KBM-7 (cell line): ENCODE measurements at regions not wholly inside any gene's neighbourhood (a gene's known extent, or its start where the extent isn't known, plus 50 kb on each side); places are given as distances from the start of the nearest gene placed in this dataset.

Experiments used
- DNase-seq: peaks from one replicate; pipeline ENCODE4 v3.0.0-alpha.2; 2015
- in situ Hi-C: fragments of 300-500 bp; cut with MboI; formaldehyde crosslinking; loops from 2 replicates; pipeline ENCODE4 v1.14.3; 2020; ENCODE audit warnings: low sequenced_read_pairs, low pct_unique_long_range_greater_than_20kb, mixed read lengths

DNA sequence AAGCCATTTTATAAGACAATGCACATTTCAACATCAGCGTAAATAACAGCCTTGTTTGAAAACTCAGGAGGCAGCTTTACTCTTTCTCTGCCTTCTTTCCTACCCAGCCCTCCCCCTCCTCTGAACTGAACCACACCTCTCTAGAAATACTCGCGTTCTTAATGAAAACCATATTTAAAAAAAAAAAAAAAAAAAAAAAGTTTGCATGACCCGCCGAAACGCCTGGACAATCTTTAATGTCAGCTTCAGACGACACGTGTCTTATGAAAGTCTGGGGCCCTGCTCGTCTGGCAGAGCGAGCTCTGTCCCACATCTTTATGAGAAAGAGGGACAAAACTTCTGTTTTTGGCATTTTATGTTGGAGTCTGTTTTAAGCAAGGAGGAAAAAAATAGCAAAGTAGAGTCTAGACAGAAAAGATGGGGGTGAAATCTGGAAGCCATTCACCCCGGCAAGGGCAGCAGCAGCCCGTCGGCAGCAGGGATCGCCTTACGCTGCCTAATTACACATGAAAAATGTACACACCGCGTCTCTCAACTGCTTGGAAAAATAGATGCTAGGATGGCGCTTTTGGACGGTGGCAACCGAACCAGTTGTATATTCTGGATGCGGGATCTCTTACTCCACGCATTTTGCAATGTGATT, 130.4 kb upstream of the ETS2 start:
- no peak for DNase-seq
- in situ Hi-C loops, result no loop called here

DNA sequence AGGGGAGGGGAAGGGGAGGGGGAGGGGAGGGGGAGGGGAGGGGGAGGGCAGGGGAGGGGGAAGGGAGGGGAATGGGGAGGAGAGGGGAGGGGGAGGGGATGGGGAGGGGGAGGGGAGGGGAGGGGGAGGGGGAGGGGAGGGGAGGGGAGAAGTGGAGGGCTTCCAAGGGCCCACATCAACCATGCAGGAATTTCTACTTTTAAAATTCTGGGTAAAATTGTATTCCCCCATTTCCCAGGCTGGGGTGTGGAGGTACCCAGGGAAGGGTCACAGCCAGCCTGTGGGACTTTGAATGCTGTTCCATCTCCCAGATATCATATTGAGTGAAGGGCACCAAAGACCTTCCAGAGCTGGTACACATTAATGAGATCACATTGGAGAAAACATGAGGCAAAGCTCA, 126.9 kb upstream of the ETS2 start:
- DNase-seq, result no peak
- in situ Hi-C loops, result no loop called here

DNA sequence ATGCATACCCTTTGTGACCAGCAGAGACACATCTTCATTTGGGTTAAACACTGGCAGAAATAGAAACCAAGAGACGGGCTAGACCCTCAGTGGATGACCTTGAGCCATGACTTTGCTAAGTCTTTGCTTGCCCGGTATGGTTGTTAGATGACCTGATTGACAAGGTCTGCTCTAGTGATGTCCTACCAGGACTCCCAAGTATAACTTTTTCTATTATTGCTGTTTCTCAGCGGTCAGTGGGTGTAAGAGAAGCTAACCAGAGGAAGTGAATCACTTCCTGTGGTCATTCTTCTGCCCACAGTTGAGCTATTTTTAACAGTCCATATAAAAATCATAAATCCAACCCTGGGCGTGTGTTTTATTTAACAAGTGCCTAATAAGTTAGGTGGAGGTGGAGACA, 126.2 kb upstream of the ETS2 start:
- in situ Hi-C loops, result no loop called here
- no peak for DNase-seq

DNA sequence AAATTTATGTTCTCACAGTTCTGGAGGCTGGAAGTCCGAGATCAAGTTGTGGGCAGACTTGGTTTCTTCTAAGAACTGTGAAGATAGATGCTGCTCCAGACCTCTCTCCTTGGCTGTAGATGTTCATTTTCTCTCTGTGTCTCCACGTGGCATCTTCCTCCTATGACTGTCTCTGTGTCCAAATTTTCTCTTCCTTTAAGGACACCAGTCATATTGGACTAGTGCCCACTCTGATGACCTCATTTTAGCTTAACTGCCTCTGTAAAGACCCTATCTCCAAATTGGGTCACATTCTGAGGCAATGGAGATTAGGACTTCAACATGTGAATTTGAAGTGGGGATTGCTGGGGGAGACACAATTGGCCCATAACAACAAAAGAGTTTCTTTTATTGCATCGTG, 125.3 kb upstream of the ETS2 start:
- DNase-seq, result no peak
- in situ Hi-C loops, result no loop called here

DNA sequence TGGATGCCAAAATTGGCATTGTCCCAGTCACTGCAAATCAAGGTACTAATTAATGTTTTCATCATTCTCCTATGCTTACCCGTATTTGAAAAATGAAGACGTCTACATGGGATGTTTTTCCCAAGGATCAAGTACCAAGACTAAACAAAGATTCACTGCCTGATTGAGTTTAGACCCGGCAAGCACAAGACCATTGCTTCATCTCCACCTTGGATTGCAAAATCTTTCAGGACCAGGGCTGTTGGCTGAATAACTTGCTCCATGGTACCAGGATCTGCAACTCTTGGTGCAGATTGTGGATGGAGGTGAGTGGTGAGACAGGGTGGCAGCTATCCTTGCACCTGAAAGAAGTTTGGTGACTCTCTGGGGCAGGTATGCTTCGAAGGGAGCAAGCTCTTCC, 122.5 kb upstream of the ETS2 start:
- in situ Hi-C loops, result no loop called here
- no peak for DNase-seq

DNA sequence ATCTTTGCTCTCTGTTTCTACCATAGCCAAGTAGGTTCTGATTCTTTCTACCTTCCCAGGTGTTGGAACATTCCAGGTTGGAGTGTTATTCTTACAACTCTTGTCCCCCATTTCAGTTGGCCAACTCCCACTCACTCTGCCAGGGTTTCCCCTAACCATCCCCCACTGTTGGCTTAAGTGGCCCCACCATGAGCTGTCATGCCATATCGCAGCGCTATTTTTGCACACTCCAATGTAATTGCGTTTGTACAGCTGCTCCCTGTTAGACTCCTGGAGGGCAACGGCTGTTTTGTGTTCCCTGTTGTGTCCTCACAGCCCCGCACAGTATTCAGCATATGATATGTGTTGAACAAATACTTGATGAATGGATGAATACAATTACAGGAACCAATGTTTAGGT, 117.7 kb upstream of the ETS2 start:
- no peak for DNase-seq
- in situ Hi-C loops, result no loop called here

DNA sequence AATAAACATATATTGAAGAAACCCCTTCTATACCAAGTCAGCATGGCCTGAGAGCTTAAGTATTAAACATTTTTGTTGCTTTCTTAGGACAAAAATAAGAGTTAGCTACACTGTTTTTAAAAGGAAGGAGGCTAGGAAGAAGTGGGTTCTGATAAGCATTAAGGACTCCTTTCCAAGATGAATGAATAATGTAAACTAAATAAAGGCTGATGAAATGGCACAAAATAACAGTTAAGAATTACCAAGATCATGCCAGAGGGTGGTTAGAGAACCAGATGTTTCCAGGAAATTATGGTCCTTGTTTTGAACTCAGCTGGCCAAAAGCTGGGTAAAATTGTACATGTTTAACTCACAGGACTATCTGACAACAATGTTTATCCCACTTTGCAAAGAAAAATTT, 114.1 kb upstream of the ETS2 start:
- in situ Hi-C loops, result no loop called here
- no peak for DNase-seq

DNA sequence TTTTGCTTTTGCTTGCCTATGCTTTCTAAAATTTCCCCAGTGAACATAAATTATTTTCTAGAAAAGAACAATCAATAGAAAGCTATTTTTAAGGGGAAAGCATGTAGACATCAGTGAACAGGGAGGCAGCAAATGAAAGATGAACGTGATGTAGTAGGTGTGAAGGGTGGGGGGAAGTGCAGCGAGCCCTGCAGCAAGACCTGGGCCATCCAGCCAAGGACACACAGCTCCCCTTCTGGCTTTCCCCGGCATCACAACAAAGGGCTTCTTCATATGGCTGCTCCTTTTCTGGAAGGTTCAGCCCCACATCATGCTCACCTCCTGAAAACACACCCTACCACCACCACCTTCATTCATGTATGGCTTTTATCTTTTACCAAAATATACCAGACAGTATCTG, 109.2 kb upstream of the ETS2 start:
- in situ Hi-C loops, result no loop called here

DNA sequence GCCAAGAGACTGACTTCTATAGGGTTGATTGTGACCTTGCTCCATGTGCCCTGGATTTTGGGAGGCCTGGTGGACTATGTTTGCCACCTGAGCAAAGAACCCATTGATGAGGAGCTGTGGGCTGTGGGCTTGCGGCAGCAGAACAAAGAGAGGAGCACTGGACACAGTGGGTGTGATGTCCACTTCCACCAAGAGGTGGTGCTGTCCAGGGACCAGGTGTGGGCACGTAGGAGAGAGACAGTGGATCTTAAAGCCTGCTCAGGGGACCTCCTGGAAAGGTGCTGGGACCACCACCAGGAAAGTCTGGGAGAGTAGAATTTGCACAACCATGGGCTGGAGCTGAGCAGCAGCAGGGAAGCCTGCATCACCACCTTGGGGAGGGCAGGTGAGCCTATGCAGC, 106.7 kb upstream of the ETS2 start:
- in situ Hi-C loops, result no loop called here
- no peak for DNase-seq

More for the DNA sequence above, 109.2 kb upstream of the ETS2 start:
- no peak for DNase-seq

DNA sequence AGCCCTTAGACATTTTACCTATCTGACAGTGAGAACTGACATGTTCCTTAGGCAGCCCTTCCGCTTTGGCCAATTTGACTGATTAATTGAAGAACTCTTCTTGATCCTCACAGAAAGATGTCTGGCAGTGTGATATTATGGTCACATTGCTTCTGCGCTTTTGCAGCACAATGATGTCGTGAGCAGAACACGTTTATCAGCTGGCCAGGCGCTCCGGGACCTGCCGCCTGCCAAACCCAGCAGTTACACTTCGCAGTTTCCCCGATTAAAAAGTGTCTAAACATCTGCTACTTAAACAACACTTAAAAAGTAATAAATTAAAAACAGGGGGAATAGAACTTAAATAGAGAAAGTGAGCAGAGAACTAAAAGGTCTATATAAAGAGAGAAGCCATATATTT, 103.5 kb upstream of the ETS2 start:
- DNase-seq, result no peak
- in situ Hi-C loops, result no loop called here

DNA sequence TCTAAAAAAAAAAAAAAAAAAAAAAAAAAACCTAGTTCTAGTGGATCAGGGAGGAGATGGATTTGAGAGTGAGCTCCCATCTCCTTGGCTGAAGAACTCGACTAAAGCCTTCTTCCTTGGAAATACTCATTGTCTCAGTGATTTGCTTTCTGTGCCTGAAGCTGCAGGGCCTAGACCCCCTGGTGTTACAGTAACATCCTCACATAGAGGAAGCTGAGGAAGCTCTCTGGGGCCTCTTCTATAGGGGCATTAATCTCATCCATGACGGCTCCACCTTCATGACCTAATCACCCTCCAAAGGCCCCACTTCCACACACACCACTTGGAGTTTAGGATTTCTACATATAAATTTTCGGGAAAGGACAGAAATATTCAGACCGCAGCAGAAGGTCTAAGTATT, 95.9 kb upstream of the ETS2 start:
- in situ Hi-C loops, result no loop called here
- peak; percentile 38 for DNase-seq

DNA sequence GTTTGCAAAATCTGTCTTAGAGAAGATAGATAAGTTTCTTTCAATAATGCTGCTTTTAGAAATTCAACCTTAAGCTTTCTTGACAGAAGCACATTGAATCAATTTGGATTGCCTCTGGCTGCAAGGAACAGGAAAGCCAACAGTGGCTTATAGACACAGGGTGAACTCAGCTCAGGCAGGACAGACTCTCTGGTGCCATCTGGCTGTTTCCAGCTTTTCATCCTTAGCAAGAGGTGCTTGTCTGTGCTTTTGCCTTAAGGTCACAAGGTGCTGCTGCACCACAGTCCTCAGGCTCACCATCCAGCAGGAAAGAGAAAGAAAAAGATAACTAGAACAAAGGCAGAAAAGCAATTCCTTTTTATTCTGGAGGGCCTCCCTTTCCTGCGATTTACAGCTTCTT, 93.7 kb upstream of the ETS2 start:
- in situ Hi-C loops, result no loop called here
- peak; percentile 65 for DNase-seq

DNA sequence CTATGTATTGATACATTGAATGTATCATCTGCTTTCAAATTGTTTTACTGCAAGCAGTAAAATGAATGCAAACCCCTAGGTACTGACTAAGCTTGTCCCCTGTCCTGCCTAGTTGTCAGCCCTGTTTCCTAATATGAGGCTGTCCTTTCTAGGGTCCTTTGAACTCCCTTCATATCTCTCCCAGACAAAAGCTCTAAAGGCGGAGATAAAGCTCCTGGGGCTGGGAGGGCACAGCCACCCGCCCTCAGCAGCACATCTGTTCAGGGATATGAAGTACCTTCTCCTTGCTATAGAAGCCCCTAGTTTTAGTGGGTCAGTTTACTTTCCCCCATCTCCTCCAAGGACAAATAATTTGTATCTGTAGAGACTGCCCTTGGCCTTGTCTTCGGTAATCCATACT, 93.1 kb upstream of the ETS2 start:
- in situ Hi-C loops, result no loop called here
- no peak for DNase-seq

DNA sequence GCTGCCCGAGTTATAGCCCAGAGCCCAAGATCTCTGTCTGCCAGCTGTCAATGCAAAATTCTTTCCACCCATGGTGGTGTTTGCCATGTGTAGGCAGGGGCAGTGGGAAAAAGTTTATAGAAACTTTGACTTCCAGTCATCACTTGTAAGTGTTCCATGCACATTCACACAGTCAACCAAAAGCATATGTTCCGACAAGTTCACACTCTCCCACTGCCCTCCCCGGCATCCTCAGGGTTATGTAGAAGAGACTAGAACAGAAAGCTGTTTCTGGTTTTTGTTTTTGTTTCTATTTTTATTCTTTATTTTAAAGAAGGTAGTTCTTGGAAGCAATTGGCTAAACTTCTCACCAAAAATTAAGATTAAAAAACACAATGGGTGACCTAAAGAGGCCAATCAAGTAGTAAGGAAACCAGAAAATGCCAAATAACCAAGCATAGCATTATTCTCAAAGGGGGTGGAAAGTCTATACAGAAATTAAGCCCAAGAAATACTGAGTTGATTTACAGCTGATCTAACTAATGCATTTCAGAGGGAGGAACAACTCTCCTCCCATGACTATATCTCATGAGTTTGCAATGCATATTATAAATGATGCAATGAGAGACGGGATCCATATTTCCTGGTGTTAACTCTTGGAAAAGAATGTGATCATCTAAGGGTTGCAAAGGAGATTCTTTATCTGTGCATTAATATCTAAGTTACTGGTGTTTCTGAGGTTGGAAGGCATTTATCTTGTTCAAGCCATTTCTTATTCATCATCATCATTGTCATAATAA, 91.5 kb upstream of the ETS2 start:
- in situ Hi-C loops, result no loop called here
- no peak for DNase-seq

DNA sequence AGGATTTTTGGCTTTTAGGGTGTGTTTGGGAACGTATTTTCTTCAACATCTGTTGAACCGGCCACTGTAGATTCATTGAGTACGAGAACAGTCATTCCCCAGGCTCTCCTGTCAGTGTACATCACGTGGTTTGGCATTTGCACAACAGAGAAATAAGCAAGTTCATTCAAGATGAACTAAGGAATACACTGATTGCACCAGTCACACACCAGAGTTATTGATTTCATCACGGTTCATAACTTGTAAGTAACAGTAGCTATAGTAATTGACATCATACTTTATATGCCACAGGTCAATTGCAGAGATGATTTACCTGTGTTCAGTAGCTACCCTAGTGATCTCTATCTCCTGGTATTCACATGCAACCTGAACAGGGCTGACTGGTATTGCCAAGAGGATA, 90.7 kb upstream of the ETS2 start:
- in situ Hi-C loops, result no loop called here

DNA sequence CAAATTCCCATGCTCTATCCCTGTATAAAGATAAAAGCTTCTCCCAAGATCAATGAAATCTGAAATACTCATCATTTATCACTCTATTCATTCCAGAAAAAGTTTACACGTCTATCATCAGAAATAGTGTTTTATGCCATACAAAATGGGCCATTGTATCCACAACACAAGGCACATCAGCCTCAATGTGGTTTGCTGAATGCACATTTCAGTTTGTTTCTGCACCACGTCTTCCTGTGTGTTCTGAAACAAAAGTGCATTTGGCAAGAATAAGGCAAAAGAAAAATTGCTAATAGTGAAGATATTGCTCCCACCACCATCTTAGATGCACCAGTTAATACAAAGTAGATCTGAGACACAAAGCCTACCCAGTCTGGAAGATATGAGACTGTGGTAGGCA, 89.6 kb upstream of the ETS2 start:
- DNase-seq, result no peak
- in situ Hi-C loops, result no loop called here

More for the DNA sequence above, 90.7 kb upstream of the ETS2 start:
- no peak for DNase-seq

DNA sequence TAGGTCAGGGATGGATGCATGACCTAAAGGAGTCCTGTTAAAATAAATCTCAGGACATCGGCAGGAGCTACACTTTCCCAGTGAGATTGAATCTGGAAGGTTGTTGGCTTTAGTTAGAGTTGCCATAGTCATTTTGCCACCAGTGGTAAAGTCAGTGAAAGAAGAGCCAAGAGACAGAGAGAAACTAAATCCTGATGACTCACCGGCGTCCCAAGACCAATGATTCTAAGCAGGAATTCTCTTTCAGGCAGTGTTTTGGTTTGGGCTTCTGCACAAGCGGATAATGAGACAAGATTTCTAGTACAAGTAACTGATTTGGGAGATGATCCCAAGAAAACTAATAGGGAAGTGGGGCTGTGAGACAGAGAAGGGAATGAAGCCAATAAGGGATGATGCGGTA, 88.8 kb upstream of the ETS2 start:
- in situ Hi-C loops, result no loop called here
- no peak for DNase-seq

DNA sequence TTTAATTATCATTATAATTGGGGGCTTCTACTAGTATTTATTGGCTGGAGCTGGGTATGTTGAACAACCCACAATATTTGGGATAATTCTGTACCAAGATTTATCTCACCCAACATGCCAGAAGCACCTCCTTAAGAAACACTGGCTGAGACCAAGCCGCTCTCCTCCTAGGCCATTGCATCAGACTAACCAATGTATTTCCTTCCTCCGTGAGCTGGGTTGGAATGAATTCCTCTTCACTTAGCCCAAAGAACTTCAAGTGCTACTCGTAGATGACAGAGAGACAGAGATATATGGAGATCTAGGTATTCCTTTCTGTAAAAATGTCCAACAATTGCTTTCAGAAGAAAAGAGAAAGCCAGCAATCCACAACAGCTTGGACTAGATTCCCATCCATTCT, 87.2 kb upstream of the ETS2 start:
- no peak for DNase-seq
- in situ Hi-C loops, result no loop called here

DNA sequence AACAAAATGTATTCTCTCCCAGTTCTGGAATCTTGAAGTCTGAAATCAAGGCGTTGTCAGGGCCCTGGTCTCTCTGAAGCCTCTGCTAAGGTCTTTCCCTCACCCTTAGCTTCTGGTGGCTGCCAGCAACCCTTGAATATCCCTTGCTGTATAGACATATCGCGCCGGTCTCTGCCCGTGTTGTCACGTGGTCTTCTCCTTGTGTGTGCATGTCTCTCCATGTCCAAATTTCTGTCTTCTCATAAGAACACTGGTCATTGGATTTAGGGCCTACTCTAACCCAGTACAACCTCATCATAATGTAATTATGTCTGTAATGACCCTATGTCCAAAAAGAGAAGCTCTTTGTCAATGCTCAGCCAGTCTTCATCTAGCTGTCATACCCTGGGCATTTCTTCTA, 85.7 kb upstream of the ETS2 start:
- DNase-seq, result no peak
- in situ Hi-C loops, result no loop called here

DNA sequence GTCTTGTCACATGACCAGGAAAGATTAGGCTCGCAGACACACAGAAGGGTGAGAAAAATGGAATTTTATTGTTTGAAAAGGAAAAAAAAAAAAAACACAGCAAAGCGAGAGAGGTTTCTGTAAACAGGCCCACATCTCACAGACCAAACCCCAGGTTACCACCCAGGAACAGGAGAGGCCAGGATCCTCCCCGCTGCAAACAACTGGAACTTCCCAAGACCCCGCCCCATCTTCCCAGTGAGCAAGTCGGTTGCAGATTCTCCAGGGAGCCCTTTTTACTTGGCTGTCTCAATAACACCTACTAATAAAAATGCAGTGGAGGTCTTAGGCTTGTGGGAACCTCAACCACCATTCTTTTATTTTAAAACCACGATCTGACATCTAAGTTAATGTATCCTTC, 84.7 kb upstream of the ETS2 start:
- no peak for DNase-seq
- in situ Hi-C loops, result no loop called here

DNA sequence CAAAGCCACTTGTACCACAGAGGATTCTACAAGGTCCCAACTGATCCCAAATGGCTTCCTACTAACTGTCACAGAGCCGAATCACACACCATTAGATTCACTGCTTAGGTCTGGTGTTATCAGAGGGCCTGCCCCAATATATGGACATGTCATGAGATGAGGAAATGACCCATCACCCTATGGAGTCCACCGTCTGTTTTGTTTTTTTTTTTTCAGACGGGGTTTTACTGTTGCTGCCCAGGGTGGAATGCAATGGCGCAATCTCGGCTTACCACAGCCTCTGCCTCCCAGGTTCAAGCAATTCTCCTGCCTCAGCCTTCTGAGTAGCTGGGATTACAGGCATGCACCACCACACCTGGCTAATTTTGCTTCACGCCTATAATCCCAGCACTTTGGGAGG, 83.8 kb upstream of the ETS2 start:
- in situ Hi-C loops, result no loop called here
- DNase-seq, result no peak
